ENCODE measurements at regions not wholly inside any gene's neighbourhood (a gene's known extent, or its start where the extent isn't known, plus 50 kb on each side); places are given as distances from the start of the nearest gene placed in this dataset.

GRCh38 chr10:8254350-8254749 lies 199.9 kb downstream of the GATA3 start:
- Histone ChIP-seq H3K9me3 (ENCODE audit: insufficient read depth, low read depth) (no peaks in the 10 kb centered on the region), H3K36me3 (ENCODE audit: low read depth) (no peaks in the 10 kb centered on the region), H2AFZ (no peak overlapping the region), H3K4me2 (no peak overlapping the region), H3F3A (ENCODE audit: insufficient read depth, low read depth) (no peaks in the 10 kb centered on the region), H3K27ac (no peak overlapping the region), H3K4me1 (replicated peaks; ENCODE audit: insufficient read depth) (no peaks in the 10 kb centered on the region), H3K27me3 (ENCODE audit: insufficient read depth, low read depth) (no peaks in the 10 kb centered on the region), H4K20me1 (ENCODE audit: insufficient read depth) (no peaks in the 10 kb centered on the region), H3K9me2 (ENCODE audit: insufficient read depth) (no peaks in the 10 kb centered on the region), H3K4me3 (no peak overlapping the region), H3K79me2 (ENCODE audit: low read depth) (no peaks in the 10 kb centered on the region)
- DNase-seq: no peak
- TF ChIP-seq CTCF (conservative IDR thresholded peaks at IDR 0.05) (no peak), EZH2 (IDR thresholded peaks at IDR 0.05; ENCODE audit: low read depth) (no peak)
- BruUV-seq (replicated peaks): no TSS peak
- ChIA-PET CTCF (no interaction called here), POLR2A (ENCODE audit: unreplicated experiment) (no interaction called here)
- intact Hi-C loops (cut with micrococcal nuclease; ENCODE audit: unreplicated experiment): no loop called here

GRCh38 chr10:8255301-8255700 lies 200.8 kb downstream of the GATA3 start:
- Histone ChIP-seq H3K9me2 (ENCODE audit: insufficient read depth) (no peaks in the 10 kb centered on the region), H3K27ac (no peak overlapping the region), H3K4me3 (no peak overlapping the region), H3K36me3 (ENCODE audit: low read depth) (no peaks in the 10 kb centered on the region), H3F3A (ENCODE audit: insufficient read depth, low read depth) (no peaks in the 10 kb centered on the region), H4K20me1 (ENCODE audit: insufficient read depth) (no peaks in the 10 kb centered on the region), H2AFZ (no peak overlapping the region), H3K9me3 (ENCODE audit: insufficient read depth, low read depth) (no peaks in the 10 kb centered on the region), H3K27me3 (ENCODE audit: insufficient read depth, low read depth) (no peaks in the 10 kb centered on the region), H3K4me1 (replicated peaks; ENCODE audit: insufficient read depth) (no peaks in the 10 kb centered on the region), H3K79me2 (ENCODE audit: low read depth) (no peaks in the 10 kb centered on the region), H3K4me2 (no peak overlapping the region)
- POLR2A ChIA-PET (ENCODE audit: unreplicated experiment): interaction anchor here (0.6 kb wide), 1 partner anchor 955 kb away, joined by 9 read pairs; no protein-coding TSS in a partner anchor
- BruUV-seq (replicated peaks): no TSS peak
- TF ChIP-seq EZH2 (IDR thresholded peaks at IDR 0.05; ENCODE audit: low read depth) (no peak), CTCF (conservative IDR thresholded peaks at IDR 0.05) (no peak)
- CTCF ChIA-PET: no interaction called here
- intact Hi-C loops (cut with micrococcal nuclease; ENCODE audit: unreplicated experiment): no loop called here
- DNase-seq: no peak

- H3F3A ChIP-seq (ENCODE audit: insufficient read depth, low read depth): no peaks in the 10 kb centered on the region
- H3K9me2 ChIP-seq (ENCODE audit: insufficient read depth): no peaks in the 10 kb centered on the region
- H2AFZ ChIP-seq: no peak overlapping the region
- BruUV-seq (replicated peaks): no TSS peak
- POLR2A ChIA-PET (ENCODE audit: unreplicated experiment): no interaction called here
- H3K4me2 ChIP-seq: no peak overlapping the region
- H4K20me1 ChIP-seq (ENCODE audit: insufficient read depth): no peaks in the 10 kb centered on the region
- intact Hi-C loops (cut with micrococcal nuclease; ENCODE audit: unreplicated experiment): no loop called here
- CTCF ChIA-PET: no interaction called here
- no peaks in the 10 kb centered on the region for H3K79me2 ChIP-seq (ENCODE audit: low read depth)
- H3K27me3 ChIP-seq (ENCODE audit: insufficient read depth, low read depth): no peaks in the 10 kb centered on the region
- DNase-seq: no peak
- no peak overlapping the region for H3K27ac ChIP-seq
- H3K36me3 ChIP-seq (ENCODE audit: low read depth): no peaks in the 10 kb centered on the region
- TF ChIP-seq CTCF (conservative IDR thresholded peaks at IDR 0.05): no peak
- no peak for TF ChIP-seq EZH2 (IDR thresholded peaks at IDR 0.05; ENCODE audit: low read depth)
- H3K4me3 ChIP-seq: no peak overlapping the region
- H3K9me3 ChIP-seq (ENCODE audit: insufficient read depth, low read depth): no peaks in the 10 kb centered on the region
- H3K4me1 ChIP-seq (replicated peaks; ENCODE audit: insufficient read depth): no peaks in the 10 kb centered on the region
Measured at GRCh38 chr10:8260645-8261044, 206.2 kb downstream of the GATA3 start.
